ENCODE measurements at regions not wholly inside any gene's neighbourhood (a gene's known extent, or its start where the extent isn't known, plus 50 kb on each side); places are given as distances from the start of the nearest gene placed in this dataset.

DNA sequence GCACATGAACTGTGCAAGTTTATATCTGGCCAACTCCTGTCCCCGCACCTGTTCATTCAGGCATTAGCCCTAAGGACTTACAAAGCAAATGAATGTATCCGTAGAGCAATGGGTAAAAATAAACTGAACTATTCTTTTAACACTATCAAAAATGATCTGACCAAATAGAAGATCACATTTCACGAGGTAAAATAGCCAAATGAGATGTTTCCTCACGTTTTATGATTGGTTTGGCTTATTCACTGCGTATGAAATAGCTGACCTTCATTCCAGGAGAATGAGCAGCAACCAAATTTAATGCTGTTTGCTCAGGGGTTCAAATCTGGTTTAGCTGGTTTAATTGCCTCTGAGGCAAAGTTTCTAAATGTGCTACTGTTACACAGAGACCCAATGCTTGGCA, 216.0 kb upstream of the EEA1 start:
- no peaks in the 10 kb centered on the region for H3K27me3 ChIP-seq (ENCODE audit: insufficient read depth, low read length, poor library complexity, severe bottlenecking)
- H3K4me3 ChIP-seq (ENCODE audit: low read length, poor library complexity, severe bottlenecking): no peak overlapping the region
- H3K79me2 ChIP-seq (ENCODE audit: insufficient read depth, low read length): no peaks in the 10 kb centered on the region
- H3K36me3 ChIP-seq (ENCODE audit: insufficient read depth, low read length): no peaks in the 10 kb centered on the region
- no peak overlapping the region for H3K4me2 ChIP-seq (ENCODE audit: low read depth, low read length, poor library complexity, severe bottlenecking)
- no peak overlapping the region for H2AFZ ChIP-seq (ENCODE audit: low read length)
- no peaks in the 10 kb centered on the region for H3F3A ChIP-seq (ENCODE audit: low read depth)
- no peaks in the 10 kb centered on the region for H4K20me1 ChIP-seq (ENCODE audit: insufficient read depth, low read length, poor library complexity, severe bottlenecking)
- no peak overlapping the region for H3K9ac ChIP-seq (ENCODE audit: low read depth, low read length, poor library complexity, severe bottlenecking)
- TF ChIP-seq EZH2phosphoT487 (IDR thresholded peaks at IDR 0.05; ENCODE audit: borderline replicate concordance) (no peak), CTCF (conservative IDR thresholded peaks at IDR 0.05; ENCODE audit: low read length) (no peak)
- H3K9me2 ChIP-seq (replicated peaks; ENCODE audit: low read depth, low read length): no peaks in the 10 kb centered on the region
- no peaks in the 10 kb centered on the region for H3K4me1 ChIP-seq (ENCODE audit: insufficient read depth, low read length, poor library complexity, severe bottlenecking)
- no peaks in the 10 kb centered on the region for H3K9me3 ChIP-seq (ENCODE audit: insufficient read depth, low read depth, low read length)

GRCh38 chr12:93146263-93146939, 217.3 kb upstream of the EEA1 start:
- H3F3A ChIP-seq (ENCODE audit: low read depth): no peaks in the 10 kb centered on the region

DNA sequence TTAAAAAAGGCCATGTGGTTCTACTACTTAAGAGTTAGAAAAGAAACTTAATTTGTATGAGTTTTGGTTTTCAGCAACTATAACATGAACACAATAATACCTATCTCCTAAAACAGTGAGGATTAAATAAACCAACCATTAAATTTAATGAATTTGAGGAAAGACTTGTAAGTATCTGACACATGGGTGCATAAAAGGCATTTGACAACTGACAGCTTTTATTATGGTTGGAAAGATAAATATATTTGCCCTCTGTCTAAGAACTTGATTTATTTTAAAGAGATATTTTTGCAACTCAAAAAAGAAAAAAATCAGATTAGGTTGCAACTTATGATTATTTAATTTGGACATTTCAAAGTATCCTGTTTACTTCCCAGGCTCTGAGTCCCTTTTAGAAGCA, 217.9 kb upstream of the EEA1 start:
- no peak overlapping the region for H3K4me3 ChIP-seq (ENCODE audit: low read length, poor library complexity, severe bottlenecking)
- no peak overlapping the region for H3K9ac ChIP-seq (ENCODE audit: low read depth, low read length, poor library complexity, severe bottlenecking)
- H3K4me2 ChIP-seq (ENCODE audit: low read depth, low read length, poor library complexity, severe bottlenecking): no peak overlapping the region
- H3K9me2 ChIP-seq (replicated peaks; ENCODE audit: low read depth, low read length): no peaks in the 10 kb centered on the region
- H3K9me3 ChIP-seq (ENCODE audit: insufficient read depth, low read depth, low read length): no peaks in the 10 kb centered on the region
- H3K4me1 ChIP-seq (ENCODE audit: insufficient read depth, low read length, poor library complexity, severe bottlenecking): no peaks in the 10 kb centered on the region
- H3F3A ChIP-seq (ENCODE audit: low read depth): no peaks in the 10 kb centered on the region
- TF ChIP-seq EZH2phosphoT487 (IDR thresholded peaks at IDR 0.05; ENCODE audit: borderline replicate concordance): no peak
- no peak for TF ChIP-seq CTCF (conservative IDR thresholded peaks at IDR 0.05; ENCODE audit: low read length)
- H2AFZ ChIP-seq (ENCODE audit: low read length): no peak overlapping the region
- no peaks in the 10 kb centered on the region for H3K36me3 ChIP-seq (ENCODE audit: insufficient read depth, low read length)
- no peaks in the 10 kb centered on the region for H3K79me2 ChIP-seq (ENCODE audit: insufficient read depth, low read length)
- H4K20me1 ChIP-seq (ENCODE audit: insufficient read depth, low read length, poor library complexity, severe bottlenecking): no peaks in the 10 kb centered on the region
- H3K27me3 ChIP-seq (ENCODE audit: insufficient read depth, low read length, poor library complexity, severe bottlenecking): no peaks in the 10 kb centered on the region

More at GRCh38 chr12:93146263-93146939, 217.3 kb upstream of the EEA1 start:
- no peaks in the 10 kb centered on the region for H3K27me3 ChIP-seq (ENCODE audit: insufficient read depth, low read length, poor library complexity, severe bottlenecking)
- no peaks in the 10 kb centered on the region for H3K4me1 ChIP-seq (ENCODE audit: insufficient read depth, low read length, poor library complexity, severe bottlenecking)
- H3K9me2 ChIP-seq (replicated peaks; ENCODE audit: low read depth, low read length): no peaks in the 10 kb centered on the region
- H2AFZ ChIP-seq (ENCODE audit: low read length): no peak overlapping the region
- no peak overlapping the region for H3K9ac ChIP-seq (ENCODE audit: low read depth, low read length, poor library complexity, severe bottlenecking)
- no peak for TF ChIP-seq CTCF (conservative IDR thresholded peaks at IDR 0.05; ENCODE audit: low read length)
- TF ChIP-seq EZH2phosphoT487 (IDR thresholded peaks at IDR 0.05; ENCODE audit: borderline replicate concordance): no peak
- H3K79me2 ChIP-seq (ENCODE audit: insufficient read depth, low read length): no peaks in the 10 kb centered on the region
- H3K4me2 ChIP-seq (ENCODE audit: low read depth, low read length, poor library complexity, severe bottlenecking): no peak overlapping the region
- H3K36me3 ChIP-seq (ENCODE audit: insufficient read depth, low read length): no peaks in the 10 kb centered on the region
- no peak overlapping the region for H3K4me3 ChIP-seq (ENCODE audit: low read length, poor library complexity, severe bottlenecking)
- no peaks in the 10 kb centered on the region for H3K9me3 ChIP-seq (ENCODE audit: insufficient read depth, low read depth, low read length)
- H4K20me1 ChIP-seq (ENCODE audit: insufficient read depth, low read length, poor library complexity, severe bottlenecking): no peaks in the 10 kb centered on the region
